WTC11 (cell line): ENCODE measurements at regions not wholly inside any gene's neighbourhood (a gene's known extent, or its start where the extent isn't known, plus 50 kb on each side); places are given as distances from the start of the nearest gene placed in this dataset.
"Not testable (repeated sequence)": the region's sequence is repeated elsewhere in the genome, so short reads cannot be mapped to it uniquely, and the experiment has no call there.

Experiments
- ATAC-seq: fragments of 200-7000 bp; cut with Tn5 transposase; 2 replicates; pipeline ENCODE4 v1.10.0; 2021; ENCODE audit warnings: mild to moderate bottlenecking, moderate library complexity
- CTCF ChIA-PET: fragments of 300-600 bp; sonication (Branson Sonifier 250); formaldehyde crosslinking; loops from one replicate; lab custom pipeline; 2021; ENCODE audit warnings: antibody characterized with exemption; lab: Charles Lee
- POLR2A ChIA-PET: fragments of 350-600 bp; sonication (Branson Sonifier 250); formaldehyde crosslinking; loops from one replicate; lab custom pipeline; 2021; ENCODE audit warnings: antibody characterized with exemption; lab: Charles Lee
- DNase-seq: peaks from one replicate; pipeline ENCODE4 v3.0.0; 2021; ENCODE audit warnings: low spot score
- H3K27ac Mint-ChIP-seq: 2 replicates; pipeline ENCODE4 v1.8.0; 2021; ENCODE audit warnings: mixed read lengths
- H3K27me3 Mint-ChIP-seq: 2 replicates; pipeline ENCODE4 v1.8.0; 2021; ENCODE audit warnings: low read depth, mild to moderate bottlenecking, moderate library complexity, mixed read lengths
- H3K36me3 Mint-ChIP-seq: 2 replicates; pipeline ENCODE4 v1.8.0; 2021; ENCODE audit warnings: mixed read lengths
- H3K4me1 Mint-ChIP-seq: 2 replicates; pipeline ENCODE4 v1.8.0; 2022; ENCODE audit warnings: mixed read lengths
- H3K4me3 Mint-ChIP-seq: 2 replicates; pipeline ENCODE4 v1.8.0; 2021; ENCODE audit warnings: mild to moderate bottlenecking, moderate library complexity, mixed read lengths
- H3K9me3 Mint-ChIP-seq: 2 replicates; pipeline ENCODE4 v1.8.0; 2021; ENCODE audit warnings: mixed read lengths
- AR ChIP-seq: fragments of 250-450 bp; sonication (Bioruptor Pico); IDR thresholded peaks from 2 replicates; pipeline ENCODE4 v1.9.0; 2021; ENCODE audit warnings: mild to moderate bottlenecking
- ATF1 ChIP-seq: sonication (generic); formaldehyde crosslinking; IDR thresholded peaks from 2 replicates; pipeline ENCODE4 v1.8.1; 2023; ENCODE audit warnings: mild to moderate bottlenecking, moderate library complexity, missing genetic modification reagents
- ATF2 ChIP-seq: sonication (generic); formaldehyde crosslinking; IDR thresholded peaks from 2 replicates; pipeline ENCODE4 v1.8.1; 2022; ENCODE audit warnings: low read depth, missing genetic modification reagents, borderline replicate concordance
- E2F4 ChIP-seq: sonication (generic); formaldehyde crosslinking; IDR thresholded peaks from 2 replicates; pipeline ENCODE4 v1.8.1; 2022; ENCODE audit warnings: low read depth, mild to moderate bottlenecking, moderate library complexity, missing genetic modification reagents, borderline replicate concordance
- ELF4 ChIP-seq: sonication (generic); formaldehyde crosslinking; IDR thresholded peaks from 2 replicates; pipeline ENCODE4 v1.8.1; 2022; ENCODE audit warnings: low read depth, mild to moderate bottlenecking, moderate library complexity, missing genetic modification reagents
- FOXK1 ChIP-seq: sonication (generic); formaldehyde crosslinking; IDR thresholded peaks from 2 replicates; pipeline ENCODE4 v1.8.0; 2022; ENCODE audit warnings: mild to moderate bottlenecking, moderate library complexity, missing genetic modification reagents
- JUN ChIP-seq: sonication (generic); formaldehyde crosslinking; IDR thresholded peaks from 2 replicates; pipeline ENCODE4 v1.8.0; 2023; ENCODE audit warnings: mild to moderate bottlenecking, missing genetic modification reagents
- NFATC4 ChIP-seq: fragments of 250-450 bp; sonication (Bioruptor Pico); IDR thresholded peaks from 2 replicates; pipeline ENCODE4 v1.9.0; 2021; ENCODE audit warnings: mild to moderate bottlenecking
- NR1H2 ChIP-seq: sonication (generic); formaldehyde crosslinking; IDR thresholded peaks from 2 replicates; pipeline ENCODE4 v1.9.0; 2021; ENCODE audit warnings: mild to moderate bottlenecking, moderate library complexity, missing genetic modification reagents
- NR2C2 ChIP-seq: sonication (generic); formaldehyde crosslinking; IDR thresholded peaks from 2 replicates; pipeline ENCODE4 v1.8.0; 2022; ENCODE audit warnings: mild to moderate bottlenecking, missing genetic modification reagents
- RELA ChIP-seq: sonication (generic); formaldehyde crosslinking; IDR thresholded peaks from 2 replicates; pipeline ENCODE4 v1.8.1; 2022; ENCODE audit warnings: missing genetic modification reagents, mild to moderate bottlenecking, borderline replicate concordance
- TCF7 ChIP-seq: sonication (generic); formaldehyde crosslinking; IDR thresholded peaks from 2 replicates; pipeline ENCODE4 v1.8.0; 2022; ENCODE audit warnings: mild to moderate bottlenecking, low read depth, missing genetic modification reagents, moderate library complexity
- TEAD1 ChIP-seq: sonication (generic); formaldehyde crosslinking; IDR thresholded peaks from 2 replicates; pipeline ENCODE4 v1.8.0; 2022; ENCODE audit warnings: mild to moderate bottlenecking, missing genetic modification reagents
- TEAD4 ChIP-seq: sonication (generic); formaldehyde crosslinking; IDR thresholded peaks from 2 replicates; pipeline ENCODE4 v1.8.0; 2022; ENCODE audit warnings: mild to moderate bottlenecking, missing genetic modification reagents
- TP53 ChIP-seq: sonication (generic); formaldehyde crosslinking; IDR thresholded peaks from 2 replicates; pipeline ENCODE4 v1.8.1; 2023; ENCODE audit warnings: mild to moderate bottlenecking, missing genetic modification reagents
- ZNF317 ChIP-seq: sonication (generic); formaldehyde crosslinking; IDR thresholded peaks from 2 replicates; pipeline ENCODE4 v1.8.1; 2023; ENCODE audit warnings: low read depth, mild to moderate bottlenecking, moderate library complexity, missing genetic modification reagents, borderline replicate concordance
- ZNF396 ChIP-seq: fragments of 250-450 bp; sonication (Bioruptor Pico); IDR thresholded peaks from 2 replicates; pipeline ENCODE4 v1.8.0; 2021; ENCODE audit warnings: mild to moderate bottlenecking, moderate library complexity, borderline replicate concordance
- ZNF425 ChIP-seq: fragments of 250-450 bp; sonication (Bioruptor Pico); conservative IDR thresholded peaks from 2 replicates; pipeline ENCODE4 v1.9.0; 2021; ENCODE audit warnings: mild to moderate bottlenecking
- ZNF532 ChIP-seq: fragments of 250-450 bp; sonication (Bioruptor Pico); IDR thresholded peaks from 2 replicates; pipeline ENCODE4 v1.9.0; 2021; ENCODE audit warnings: mild to moderate bottlenecking, borderline replicate concordance
- ZNF671 ChIP-seq: fragments of 250-450 bp; sonication (Bioruptor Pico); IDR thresholded peaks from 2 replicates; pipeline ENCODE4 v1.8.0; 2021; ENCODE audit warnings: mild to moderate bottlenecking
- TF ChIP-seq, protein P1 (sequence below): sonication (generic); formaldehyde crosslinking; conservative IDR thresholded peaks from 2 replicates; pipeline ENCODE4 v1.8.1; 2022; ENCODE audit warnings: mild to moderate bottlenecking, missing genetic modification reagents

DNA sequence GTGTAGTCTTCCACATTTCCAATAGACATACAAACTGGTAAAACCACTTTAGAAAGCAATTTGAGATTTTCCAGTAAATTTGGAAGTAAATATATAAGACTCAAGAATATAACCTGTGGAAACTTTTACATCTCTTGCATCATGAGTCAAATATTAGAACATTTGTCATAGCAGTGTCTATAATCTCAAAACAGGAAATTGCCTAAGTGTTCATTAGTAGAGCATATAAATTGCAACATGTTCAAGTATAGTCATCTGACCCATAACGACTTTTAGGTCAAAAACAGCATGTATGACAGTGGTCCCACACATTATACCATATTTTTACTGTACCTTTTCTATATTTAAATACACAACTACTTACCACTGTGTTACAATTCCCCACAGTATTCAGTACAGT, 555.9 kb upstream of the VRK2 start:
- Mint-ChIP-seq H3K4me1 (no peaks in the 10 kb centered on the region), H3K9me3 (peaks cover 11% of the 10 kb centered on the region), H3K36me3 (peaks cover 3% of the 10 kb centered on the region; the same call in 1 of the 2 replicates), H3K27me3 (no peaks in the 10 kb centered on the region), H3K4me3 (no peak overlapping the region), H3K27ac (no peak overlapping the region)
- ATAC-seq (no peak), DNase-seq (no peak)
- ChIA-PET POLR2A (no interaction called here), CTCF (interaction anchor here (1.1 kb wide), 1 partner anchor 36 kb away, joined by 3 read pairs; no protein-coding TSS in a partner anchor)
- TF ChIP-seq NR1H2 (CRISPR knock-in tag) (no peak), TEAD1 (CRISPR knock-in tag) (no peak)

- DNase-seq (no peak), ATAC-seq (no peak)
- no peak overlapping the region for H3K4me3 Mint-ChIP-seq
- no peak for TF ChIP-seq E2F4 (CRISPR knock-in tag)
- TF ChIP-seq NR2C2 (CRISPR knock-in tag): no peak
- TF ChIP-seq TCF7 (CRISPR knock-in tag): no peak
- no peak for TF ChIP-seq TP53 (CRISPR knock-in tag)
- TF ChIP-seq ZNF425 (CRISPR knock-in tag): no peak
- TF ChIP-seq ELF4 (CRISPR knock-in tag): no peak
- TF ChIP-seq, protein P1, sequence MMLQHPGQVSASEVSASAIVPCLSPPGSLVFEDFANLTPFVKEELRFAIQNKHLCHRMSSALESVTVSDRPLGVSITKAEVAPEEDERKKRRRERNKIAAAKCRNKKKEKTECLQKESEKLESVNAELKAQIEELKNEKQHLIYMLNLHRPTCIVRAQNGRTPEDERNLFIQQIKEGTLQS (CRISPR knock-in tag): no peak
- TF ChIP-seq TEAD4: no peak
- TF ChIP-seq ZNF671 (CRISPR knock-in tag): no peak
- no peak for TF ChIP-seq JUN
- TF ChIP-seq ZNF317 (CRISPR knock-in tag): no peak
- no peak for TF ChIP-seq RELA (CRISPR knock-in tag)
- TF ChIP-seq ZNF532 (CRISPR knock-in tag): no peak
- TF ChIP-seq ZNF396: no peak
- no peak for TF ChIP-seq AR (CRISPR knock-in tag)
- no peak for TF ChIP-seq ATF1
- no peak for TF ChIP-seq FOXK1 (CRISPR knock-in tag)
- no peak for TF ChIP-seq ATF2 (CRISPR knock-in tag)
- TF ChIP-seq NFATC4: no peak
- ChIA-PET POLR2A (no interaction called here), CTCF (no interaction called here)
- H3K36me3 Mint-ChIP-seq: peaks cover 3% of the 10 kb centered on the region; the same call in 1 of the 2 replicates
- no peaks in the 10 kb centered on the region for H3K4me1 Mint-ChIP-seq
- H3K27me3 Mint-ChIP-seq: no peaks in the 10 kb centered on the region
- no peak overlapping the region for H3K27ac Mint-ChIP-seq
- peaks cover 11% of the 10 kb centered on the region for H3K9me3 Mint-ChIP-seq
Measured at GRCh38 chr2:57491213-57491612, 555.4 kb upstream of the VRK2 start.

- CTCF ChIA-PET, POLR2A ChIA-PET, H3K4me1 Mint-ChIP-seq, DNase-seq, H3K27me3 Mint-ChIP-seq, H3K27ac Mint-ChIP-seq, ATAC-seq, H3K36me3 Mint-ChIP-seq, H3K4me3 Mint-ChIP-seq: not testable (repeated sequence)
- peaks cover 11% of the 10 kb centered on the region for H3K9me3 Mint-ChIP-seq
Measured at GRCh38 chr2:57493966-57494365, 552.6 kb upstream of the VRK2 start.
